ENCODE measurements at regions not wholly inside any gene's neighbourhood (a gene's known extent, or its start where the extent isn't known, plus 50 kb on each side); places are given as distances from the start of the nearest gene placed in this dataset.

GRCh38 chr1:106926803-106927582 lies 129.5 kb upstream of the PRMT6 start:
- TF ChIP-seq, protein P1, sequence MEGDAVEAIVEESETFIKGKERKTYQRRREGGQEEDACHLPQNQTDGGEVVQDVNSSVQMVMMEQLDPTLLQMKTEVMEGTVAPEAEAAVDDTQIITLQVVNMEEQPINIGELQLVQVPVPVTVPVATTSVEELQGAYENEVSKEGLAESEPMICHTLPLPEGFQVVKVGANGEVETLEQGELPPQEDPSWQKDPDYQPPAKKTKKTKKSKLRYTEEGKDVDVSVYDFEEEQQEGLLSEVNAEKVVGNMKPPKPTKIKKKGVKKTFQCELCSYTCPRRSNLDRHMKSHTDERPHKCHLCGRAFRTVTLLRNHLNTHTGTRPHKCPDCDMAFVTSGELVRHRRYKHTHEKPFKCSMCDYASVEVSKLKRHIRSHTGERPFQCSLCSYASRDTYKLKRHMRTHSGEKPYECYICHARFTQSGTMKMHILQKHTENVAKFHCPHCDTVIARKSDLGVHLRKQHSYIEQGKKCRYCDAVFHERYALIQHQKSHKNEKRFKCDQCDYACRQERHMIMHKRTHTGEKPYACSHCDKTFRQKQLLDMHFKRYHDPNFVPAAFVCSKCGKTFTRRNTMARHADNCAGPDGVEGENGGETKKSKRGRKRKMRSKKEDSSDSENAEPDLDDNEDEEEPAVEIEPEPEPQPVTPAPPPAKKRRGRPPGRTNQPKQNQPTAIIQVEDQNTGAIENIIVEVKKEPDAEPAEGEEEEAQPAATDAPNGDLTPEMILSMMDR (IDR thresholded peaks at IDR 0.05), result no peak
- TF ChIP-seq EP300 (IDR thresholded peaks at IDR 0.05), result no peak
